Natural killer cell (primary cell): ENCODE measurements at regions not wholly inside any gene's neighbourhood (a gene's known extent, or its start where the extent isn't known, plus 50 kb on each side); places are given as distances from the start of the nearest gene placed in this dataset.

Experiments used
- ATAC-seq, 3 donors: fragments of 150-1000 bp in 2 of 3; fragments of 200-7000 bp in 1 of 3; cut with Tn5 transposase; 1 replicate in 1 of 3; 2 replicates in 2 of 3; pipeline ENCODE4 v1.10.0; 2021; ENCODE audit warnings: mild to moderate bottlenecking in 2 of 3, moderate library complexity in 2 of 3
- DNase-seq, 2 donors: peaks; one replicate each; pipeline versions ENCODE4 v3.0.0 to v3.0.0-alpha.2; 2013 to 2021; ENCODE audit warnings: mixed read lengths in 1 of 2
- H3K27ac ChIP-seq: one replicate; pipeline ENCODE4 v1.5.1; 2013; ENCODE audit warnings: mild to moderate bottlenecking, low read length
- H3K27me3 ChIP-seq: one replicate; pipeline ENCODE4 v1.6.1; 2013; ENCODE audit warnings: low read length; ENCODE audit not compliant: control insufficient read depth, insufficient read depth
- H3K36me3 ChIP-seq: one replicate; pipeline ENCODE4 v1.6.1; 2013; ENCODE audit warnings: low read length; ENCODE audit not compliant: control insufficient read depth, insufficient read depth
- H3K4me1 ChIP-seq: one replicate; pipeline ENCODE4 v1.6.1; 2013; ENCODE audit warnings: low read length; ENCODE audit not compliant: control insufficient read depth, insufficient read depth
- H3K4me3 ChIP-seq: one replicate; pipeline ENCODE4 v1.5.1; 2013; ENCODE audit warnings: low read length
- H3K9me3 ChIP-seq: one replicate; pipeline ENCODE4 v1.6.1; 2013; ENCODE audit warnings: low read length; ENCODE audit not compliant: control insufficient read depth, insufficient read depth
- H3K27ac Mint-ChIP-seq, 2 donors: one replicate each; pipeline ENCODE4 v1.8.0; 2022; ENCODE audit warnings: mild to moderate bottlenecking in 2 of 2, mixed read lengths in 2 of 2, moderate library complexity in 1 of 2
- H3K27me3 Mint-ChIP-seq, 2 donors: one replicate each; pipeline ENCODE4 v1.8.0; 2022; ENCODE audit warnings: low read depth in 2 of 2, mixed read lengths in 2 of 2
- H3K36me3 Mint-ChIP-seq: one replicate; pipeline ENCODE4 v1.8.0; 2022; ENCODE audit warnings: mixed read lengths
- H3K4me1 Mint-ChIP-seq, 2 donors: one replicate each; pipeline ENCODE4 v1.8.0; 2022; ENCODE audit warnings: mixed read lengths in 2 of 2
- H3K4me3 Mint-ChIP-seq: one replicate; pipeline ENCODE4 v1.8.0; 2022; ENCODE audit warnings: mild to moderate bottlenecking, moderate library complexity, mixed read lengths
- H3K9me3 Mint-ChIP-seq, 2 donors: one replicate each; pipeline ENCODE4 v1.8.0; 2022; ENCODE audit warnings: mixed read lengths in 2 of 2
- WGBS: methylation state at CpG from one replicate; pipeline ENCODE4 v1.1.7; 2013; ENCODE audit warnings: missing lambda C conversion rate; ENCODE audit not compliant: insufficient coverage; 5-methylcytosine and 5-hydroxymethylcytosine counted together
- intact Hi-C: fragments of 100-400 bp; cut with micrococcal nuclease; formaldehyde crosslinking; loops from one replicate; pipeline ENCODE4 v1.14.2; 2022
- TF ChIP-seq, protein P1 (sequence below): fragments of 200-600 bp; IDR thresholded peaks from one replicate; pipeline ENCODE4 v1.8.0; 2022; ENCODE audit warnings: antibody characterized with exemption

DNA sequence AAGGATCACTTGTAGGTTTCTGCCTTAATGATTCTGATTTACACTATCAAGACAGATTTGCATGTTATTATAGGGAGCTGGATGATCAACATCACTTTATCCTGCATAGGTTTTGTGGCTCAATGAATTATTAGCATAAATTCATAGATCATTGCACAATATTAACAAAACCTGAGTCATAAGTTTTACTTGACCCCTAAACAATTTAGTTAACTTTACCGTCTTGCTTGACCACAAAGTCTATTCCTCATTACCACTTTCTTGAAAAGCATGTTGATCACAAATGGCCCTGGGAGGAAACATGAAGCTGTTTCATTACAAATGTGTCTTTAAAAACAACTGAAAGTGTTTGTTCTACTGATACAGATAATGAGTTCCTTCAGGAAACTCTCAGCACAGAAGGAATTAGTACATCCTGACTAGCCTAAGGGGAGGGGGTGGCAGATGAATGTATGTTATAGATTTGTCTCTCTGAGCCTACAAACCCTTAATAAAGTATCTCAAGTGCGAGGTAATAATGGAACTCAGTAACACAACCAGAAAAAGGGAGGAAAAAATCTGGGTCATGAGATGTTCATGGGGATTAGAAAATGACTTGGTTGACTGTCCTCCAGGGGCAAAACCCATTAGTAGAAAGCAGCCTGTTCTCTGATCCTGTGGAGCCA, 303.4 kb downstream of the PIK3C3 start:
- DNase-seq (no peak), ATAC-seq (no peak)
- Mint-ChIP-seq H3K27ac (no peak overlapping the region), H3K9me3 (peaks cover 3 to 5% of the 10 kb centered on the region in 2 donors), H3K27me3 (no peaks in the 10 kb centered on the region), H3K4me1 (no peaks in the 10 kb centered on the region), H3K36me3 (no peaks in the 10 kb centered on the region), H3K4me3 (no peak overlapping the region)
- H3K36me3 ChIP-seq = no peaks in the 10 kb centered on the region
- WGBS = 80% methylated on average over 1 of the region's 2 CpGs
- intact Hi-C loops = no loop called here
- no peak overlapping the region for H3K4me3 ChIP-seq
- peaks cover 5% of the 10 kb centered on the region for H3K9me3 ChIP-seq
- H3K27me3 ChIP-seq = no peaks in the 10 kb centered on the region
- H3K4me1 ChIP-seq = no peaks in the 10 kb centered on the region
- TF ChIP-seq, protein P1, sequence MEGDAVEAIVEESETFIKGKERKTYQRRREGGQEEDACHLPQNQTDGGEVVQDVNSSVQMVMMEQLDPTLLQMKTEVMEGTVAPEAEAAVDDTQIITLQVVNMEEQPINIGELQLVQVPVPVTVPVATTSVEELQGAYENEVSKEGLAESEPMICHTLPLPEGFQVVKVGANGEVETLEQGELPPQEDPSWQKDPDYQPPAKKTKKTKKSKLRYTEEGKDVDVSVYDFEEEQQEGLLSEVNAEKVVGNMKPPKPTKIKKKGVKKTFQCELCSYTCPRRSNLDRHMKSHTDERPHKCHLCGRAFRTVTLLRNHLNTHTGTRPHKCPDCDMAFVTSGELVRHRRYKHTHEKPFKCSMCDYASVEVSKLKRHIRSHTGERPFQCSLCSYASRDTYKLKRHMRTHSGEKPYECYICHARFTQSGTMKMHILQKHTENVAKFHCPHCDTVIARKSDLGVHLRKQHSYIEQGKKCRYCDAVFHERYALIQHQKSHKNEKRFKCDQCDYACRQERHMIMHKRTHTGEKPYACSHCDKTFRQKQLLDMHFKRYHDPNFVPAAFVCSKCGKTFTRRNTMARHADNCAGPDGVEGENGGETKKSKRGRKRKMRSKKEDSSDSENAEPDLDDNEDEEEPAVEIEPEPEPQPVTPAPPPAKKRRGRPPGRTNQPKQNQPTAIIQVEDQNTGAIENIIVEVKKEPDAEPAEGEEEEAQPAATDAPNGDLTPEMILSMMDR = no peak
- no peak overlapping the region for H3K27ac ChIP-seq

DNA sequence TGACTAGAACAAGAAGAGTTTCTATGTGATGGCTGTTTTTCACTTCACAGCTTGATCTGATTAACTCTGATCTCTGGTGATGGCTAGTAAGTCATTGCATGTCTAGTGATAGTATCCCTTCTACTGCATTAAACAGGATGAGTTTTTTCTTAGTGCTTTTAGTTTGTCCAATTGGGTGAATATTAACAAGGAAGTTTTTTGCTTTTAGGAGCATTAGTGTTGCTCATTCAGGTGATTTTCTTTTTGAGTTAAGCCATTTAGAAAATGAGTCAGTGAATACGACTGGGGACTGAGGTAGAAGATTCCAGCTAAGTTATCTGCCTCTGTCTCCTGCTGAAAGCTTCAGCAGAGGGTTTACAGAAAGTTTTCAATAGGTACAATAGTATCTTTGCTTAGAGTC, 306.7 kb downstream of the PIK3C3 start:
- 71% methylated on average over 1 of the region's 1 CpG for WGBS
- no peak overlapping the region for H3K4me3 Mint-ChIP-seq
- Histone ChIP-seq H3K27me3 (no peaks in the 10 kb centered on the region), H3K9me3 (peaks cover under 1% of the 10 kb centered on the region), H3K36me3 (no peaks in the 10 kb centered on the region), H3K27ac (no peak overlapping the region), H3K4me3 (no peak overlapping the region), H3K4me1 (no peaks in the 10 kb centered on the region)
- ATAC-seq (no peak), DNase-seq (no peak)
- H3K27ac Mint-ChIP-seq = no peak overlapping the region
- H3K4me1 Mint-ChIP-seq = no peaks in the 10 kb centered on the region
- H3K9me3 Mint-ChIP-seq = peaks cover 3 to 5% of the 10 kb centered on the region in 2 donors
- H3K36me3 Mint-ChIP-seq = no peaks in the 10 kb centered on the region
- TF ChIP-seq, protein P1 = no peak
- intact Hi-C loops = no loop called here
- no peaks in the 10 kb centered on the region for H3K27me3 Mint-ChIP-seq

DNA sequence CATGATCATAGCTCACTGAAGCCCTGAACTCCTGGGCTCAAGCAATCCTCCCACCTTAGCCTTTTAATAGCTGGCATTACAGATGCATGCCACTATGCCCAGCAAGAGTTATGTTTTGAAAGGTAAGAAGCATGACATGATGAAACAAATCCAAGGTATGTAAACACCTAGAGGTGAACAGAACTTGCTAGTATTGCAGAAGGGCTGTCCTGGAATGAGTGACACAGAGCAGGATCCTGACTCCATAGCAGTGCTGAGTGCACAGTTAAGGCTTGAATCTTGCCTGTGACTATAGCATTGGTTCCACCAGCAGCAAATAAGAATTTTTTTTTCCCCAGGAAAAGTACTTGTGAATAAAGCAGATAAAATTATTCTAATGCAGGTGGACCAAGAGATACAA, 309.5 kb downstream of the PIK3C3 start:
- Mint-ChIP-seq H3K9me3 (peaks cover 2 to 4% of the 10 kb centered on the region in 2 donors), H3K27me3 (no peaks in the 10 kb centered on the region), H3K27ac (no peak overlapping the region), H3K4me1 (no peaks in the 10 kb centered on the region), H3K36me3 (no peaks in the 10 kb centered on the region), H3K4me3 (no peak overlapping the region)
- Histone ChIP-seq H3K27ac (no peak overlapping the region), H3K4me1 (no peaks in the 10 kb centered on the region), H3K27me3 (no peaks in the 10 kb centered on the region), H3K36me3 (no peaks in the 10 kb centered on the region), H3K9me3 (no peaks in the 10 kb centered on the region), H3K4me3 (no peak overlapping the region)
- DNase-seq (no peak), ATAC-seq (no peak)
- TF ChIP-seq, protein P1 = no peak
- intact Hi-C loops = no loop called here

DNA sequence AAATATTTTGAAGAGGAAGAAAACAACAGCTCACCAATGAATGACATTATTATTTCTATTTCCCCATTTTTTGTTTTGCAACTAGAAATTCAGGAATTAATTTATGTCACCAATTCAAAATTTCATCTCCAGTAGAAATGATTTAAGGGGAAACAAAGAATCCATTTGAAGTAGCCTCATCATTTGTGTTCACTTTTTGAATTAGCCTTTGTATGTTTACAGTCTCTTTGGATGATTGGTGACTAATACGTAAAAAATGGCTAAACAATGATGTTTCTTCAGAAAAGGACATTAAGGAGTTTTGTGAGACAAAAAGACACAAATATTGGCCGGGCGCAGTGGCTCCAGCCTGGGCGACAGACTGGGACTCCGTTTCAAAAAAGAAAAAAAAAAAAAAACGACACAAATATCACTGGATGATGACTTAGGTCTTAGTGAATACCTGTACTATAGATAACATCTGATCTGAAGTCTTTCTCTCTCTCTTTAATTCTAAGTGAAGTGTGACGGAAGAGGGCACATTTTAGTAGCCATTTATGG, 313.2 kb downstream of the PIK3C3 start:
- Mint-ChIP-seq H3K4me3 (no peak overlapping the region), H3K27me3 (no peaks in the 10 kb centered on the region), H3K36me3 (no peaks in the 10 kb centered on the region), H3K27ac (no peak overlapping the region), H3K9me3 (peaks cover 2 to 6% of the 10 kb centered on the region in 2 donors), H3K4me1 (no peaks in the 10 kb centered on the region)
- ATAC-seq = no peak
- H3K36me3 ChIP-seq = no peaks in the 10 kb centered on the region
- H3K27me3 ChIP-seq = no peaks in the 10 kb centered on the region
- no peaks in the 10 kb centered on the region for H3K4me1 ChIP-seq
- intact Hi-C loops = no loop called here
- no peak overlapping the region for H3K4me3 ChIP-seq
- no peaks in the 10 kb centered on the region for H3K9me3 ChIP-seq
- no peak for DNase-seq
- WGBS = 92% methylated on average over 5 of the region's 7 CpGs
- no peak overlapping the region for H3K27ac ChIP-seq
- TF ChIP-seq, protein P1 = no peak
